Right atrium auricular region (tissue), 2 donors: ENCODE measurements at regions not wholly inside any gene's neighbourhood (a gene's known extent, or its start where the extent isn't known, plus 50 kb on each side); places are given as distances from the start of the nearest gene placed in this dataset.

Source experiments
- DNase-seq: peaks from one replicate; pipeline ENCODE4 v3.0.0-alpha.2; 2019; ENCODE audit warnings: low spot score
- H3K27ac ChIP-seq, 2 donors: fragments of 200-600 bp; sonication (generic); 1 replicate in 1 of 2; 2 replicates in 1 of 2; pipeline ENCODE4 v1.5.1; 2016 to 2019
- H3K27me3 ChIP-seq, 2 donors: fragments of 200-600 bp; sonication (generic); one replicate each; pipeline versions ENCODE4 v1.5.1 to v1.6.0; 2017 to 2019
- H3K36me3 ChIP-seq: fragments of 200-600 bp; sonication (generic); one replicate; pipeline ENCODE4 v1.5.1; 2016
- H3K4me1 ChIP-seq, 2 donors: fragments of 200-600 bp; sonication (generic); one replicate each; pipeline versions ENCODE4 v1.5.1 to v1.6.0; 2017 to 2019
- H3K4me3 ChIP-seq, 2 donors: fragments of 200-600 bp; sonication (generic); 1 replicate in 1 of 2; 2 replicates in 1 of 2; pipeline ENCODE4 v1.5.1; 2017 to 2019; ENCODE audit warnings: mild to moderate bottlenecking in 1 of 2, moderate library complexity in 1 of 2
- H3K9me3 ChIP-seq, 2 donors: fragments of 200-600 bp; sonication (generic); one replicate each; pipeline ENCODE4 v1.5.1; 2019
- TF ChIP-seq, protein P1 (sequence below), 2 donors: fragments of 200-600 bp; sonication (generic); IDR thresholded peaks; one replicate each; pipeline ENCODE4 v1.5.1; 2019; ENCODE audit warnings: antibody characterized with exemption in 2 of 2

DNA sequence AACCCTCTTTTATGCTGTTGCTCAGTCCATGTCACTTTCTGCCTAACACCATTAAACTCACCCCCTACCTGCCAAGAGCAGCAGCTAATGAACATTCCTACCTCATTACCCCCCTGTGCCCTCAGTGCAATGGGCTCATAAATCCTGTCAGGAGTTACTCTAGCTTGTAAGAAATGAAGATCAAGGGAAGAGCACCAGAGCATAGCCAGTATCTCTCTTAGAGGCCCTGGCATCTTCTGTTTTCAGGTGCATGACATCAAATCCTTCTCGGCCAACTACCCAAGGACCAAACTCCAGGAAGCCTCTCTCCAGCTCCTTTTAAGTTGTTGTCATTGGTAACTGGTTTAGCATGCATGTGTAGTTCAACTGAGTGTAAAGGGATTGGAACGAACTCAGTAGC lies 75.1 kb downstream of the FOXI2 start:
- Histone ChIP-seq H3K36me3 (no peaks in the 10 kb centered on the region), H3K27me3 (no peaks in the 10 kb centered on the region), H3K4me3 (no peak overlapping the region), H3K27ac (no peak overlapping the region), H3K4me1 (no peaks in the 10 kb centered on the region), H3K9me3 (peaks cover 0 to 5% of the 10 kb centered on the region in 2 donors)
- TF ChIP-seq, protein P1, sequence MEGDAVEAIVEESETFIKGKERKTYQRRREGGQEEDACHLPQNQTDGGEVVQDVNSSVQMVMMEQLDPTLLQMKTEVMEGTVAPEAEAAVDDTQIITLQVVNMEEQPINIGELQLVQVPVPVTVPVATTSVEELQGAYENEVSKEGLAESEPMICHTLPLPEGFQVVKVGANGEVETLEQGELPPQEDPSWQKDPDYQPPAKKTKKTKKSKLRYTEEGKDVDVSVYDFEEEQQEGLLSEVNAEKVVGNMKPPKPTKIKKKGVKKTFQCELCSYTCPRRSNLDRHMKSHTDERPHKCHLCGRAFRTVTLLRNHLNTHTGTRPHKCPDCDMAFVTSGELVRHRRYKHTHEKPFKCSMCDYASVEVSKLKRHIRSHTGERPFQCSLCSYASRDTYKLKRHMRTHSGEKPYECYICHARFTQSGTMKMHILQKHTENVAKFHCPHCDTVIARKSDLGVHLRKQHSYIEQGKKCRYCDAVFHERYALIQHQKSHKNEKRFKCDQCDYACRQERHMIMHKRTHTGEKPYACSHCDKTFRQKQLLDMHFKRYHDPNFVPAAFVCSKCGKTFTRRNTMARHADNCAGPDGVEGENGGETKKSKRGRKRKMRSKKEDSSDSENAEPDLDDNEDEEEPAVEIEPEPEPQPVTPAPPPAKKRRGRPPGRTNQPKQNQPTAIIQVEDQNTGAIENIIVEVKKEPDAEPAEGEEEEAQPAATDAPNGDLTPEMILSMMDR (IDR thresholded peaks at IDR 0.05), result no peak
- DNase-seq, result no peak

DNA sequence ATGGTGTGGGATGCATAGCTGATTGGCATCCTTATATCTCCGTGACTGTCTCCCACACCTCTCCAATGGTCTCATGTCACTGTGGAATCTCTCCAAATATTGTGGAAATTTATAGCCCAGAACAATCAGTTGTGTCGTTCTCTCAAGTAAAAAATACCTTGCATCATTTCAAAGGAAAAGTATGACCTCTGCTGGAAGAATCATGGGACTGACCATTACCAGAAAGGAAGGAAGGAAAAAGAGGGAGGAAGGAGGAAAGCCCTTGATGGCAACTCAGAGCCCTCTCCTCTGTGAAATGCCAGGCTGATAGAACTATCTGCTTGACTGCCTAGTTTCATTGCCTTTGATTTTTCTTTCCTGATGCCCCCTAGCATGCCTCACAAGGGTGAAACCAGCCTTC lies 76.3 kb downstream of the FOXI2 start:
- Histone ChIP-seq H3K27ac (no peak overlapping the region), H3K4me1 (no peaks in the 10 kb centered on the region), H3K9me3 (peaks cover 0 to 5% of the 10 kb centered on the region in 2 donors), H3K4me3 (no peak overlapping the region), H3K27me3 (no peaks in the 10 kb centered on the region), H3K36me3 (no peaks in the 10 kb centered on the region)
- TF ChIP-seq, protein P1 (IDR thresholded peaks at IDR 0.05), result peak in 1 of 2 donors; percentile 15
- no peak for DNase-seq

DNA sequence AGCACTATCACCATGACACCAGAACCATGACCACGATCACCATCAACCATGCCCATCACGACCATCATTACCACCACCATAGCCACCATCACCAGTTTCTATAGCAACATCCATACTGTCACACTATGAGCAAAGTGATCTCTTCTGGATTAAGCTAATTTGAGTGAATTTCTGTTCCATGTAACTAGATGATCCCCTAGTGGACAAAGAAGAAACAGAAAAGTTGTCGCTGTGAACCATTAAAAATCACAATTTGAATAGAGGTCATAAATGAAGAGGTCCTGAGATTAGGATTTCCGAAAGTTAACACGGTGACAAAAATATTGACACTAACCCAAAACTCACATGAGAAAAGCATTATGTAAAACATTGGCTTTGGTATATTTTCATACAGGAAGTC lies 77.6 kb downstream of the CLRN3 start:
- Histone ChIP-seq H3K27ac (no peak overlapping the region), H3K36me3 (no peaks in the 10 kb centered on the region), H3K9me3 (no peaks in the 10 kb centered on the region), H3K27me3 (no peaks in the 10 kb centered on the region), H3K4me3 (no peak overlapping the region), H3K4me1 (no peaks in the 10 kb centered on the region)
- TF ChIP-seq, protein P1 (IDR thresholded peaks at IDR 0.05), result peak in 1 of 2 donors; percentile 41
- DNase-seq, result no peak

DNA sequence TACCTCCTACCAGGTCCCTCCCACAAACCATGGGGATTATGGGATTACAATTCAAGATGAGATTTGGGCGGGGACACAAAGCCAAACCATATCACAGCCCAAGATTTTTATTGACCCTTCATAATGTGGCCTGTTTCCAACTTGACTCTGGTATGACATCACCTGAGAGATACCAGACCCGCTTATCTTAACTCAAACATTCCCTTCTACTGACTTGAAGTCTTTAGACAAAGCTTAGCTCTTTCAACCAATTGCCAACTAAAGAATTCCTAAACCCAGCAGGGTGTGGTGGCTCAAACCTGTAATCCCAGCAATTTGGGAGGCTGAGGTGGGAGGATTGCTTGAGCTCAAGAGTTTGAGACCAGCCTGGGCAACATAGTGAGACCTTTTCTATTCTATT lies 67.9 kb downstream of the CLRN3 start:
- H3K4me1 ChIP-seq, result no peaks in the 10 kb centered on the region
- H3K9me3 ChIP-seq, result peaks cover 0 to 7% of the 10 kb centered on the region in 2 donors
- H3K27me3 ChIP-seq, result no peaks in the 10 kb centered on the region
- TF ChIP-seq, protein P1 (IDR thresholded peaks at IDR 0.05), result no peak
- peak; percentile 9 for DNase-seq
- no peak overlapping the region for H3K4me3 ChIP-seq
- no peaks in the 10 kb centered on the region for H3K36me3 ChIP-seq
- no peak overlapping the region for H3K27ac ChIP-seq

DNA sequence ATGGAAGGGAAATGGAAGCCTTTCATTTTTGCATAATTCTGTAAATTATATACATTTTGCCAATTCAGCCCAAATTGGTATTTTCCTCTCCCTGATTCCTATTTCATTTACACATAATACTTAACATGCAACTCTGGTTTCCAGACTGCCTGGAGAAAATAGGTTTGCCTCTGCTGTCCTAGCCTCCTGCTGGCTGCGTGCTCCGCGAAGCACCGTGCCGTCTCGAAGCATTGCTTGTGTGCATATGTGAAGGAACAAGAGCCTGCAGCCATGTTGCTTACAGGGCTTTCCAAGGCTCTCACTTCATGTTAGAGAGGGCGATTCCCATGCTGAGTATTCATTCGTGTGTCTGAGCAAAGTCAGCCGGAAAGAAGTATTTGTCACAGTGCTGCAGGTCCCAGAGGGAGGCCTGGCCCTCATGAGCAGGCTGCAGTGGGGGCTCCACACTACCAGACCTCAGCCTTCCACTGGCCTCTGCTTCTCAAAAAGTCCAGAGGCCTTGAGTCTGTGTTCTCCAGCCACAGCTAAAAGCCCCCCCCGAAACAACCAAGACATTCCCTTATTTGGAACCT lies 66.5 kb downstream of the CLRN3 start:
- DNase-seq, result peak; percentile 36
- no peaks in the 10 kb centered on the region for H3K36me3 ChIP-seq

More for the DNA sequence above, 66.5 kb downstream of the CLRN3 start:
- Histone ChIP-seq H3K4me1 (no peaks in the 10 kb centered on the region), H3K9me3 (peaks cover 0 to 7% of the 10 kb centered on the region in 2 donors), H3K27me3 (no peaks in the 10 kb centered on the region), H3K4me3 (no peak overlapping the region), H3K27ac (no peak overlapping the region)
- TF ChIP-seq, protein P1 (IDR thresholded peaks at IDR 0.05), result no peak
